ENCODE measurements at regions not wholly inside any gene's neighbourhood (a gene's known extent, or its start where the extent isn't known, plus 50 kb on each side); places are given as distances from the start of the nearest gene placed in this dataset.
A peak's percentile ranks its signal among the peaks of the same experiment; 100 is the strongest.

- TF ChIP-seq CTCF (IDR thresholded peaks at IDR 0.05; ENCODE audit: insufficient read depth, low read length) = no peak
- no peak for DNase-seq (ENCODE audit: low read depth)
Observed at GRCh38 chr7:10401793-10402192, 571.9 kb upstream of the PHF14 start.

GRCh38 chr7:10412422-10413019 is 561.2 kb upstream of the PHF14 start:
- TF ChIP-seq CTCF (IDR thresholded peaks at IDR 0.05; ENCODE audit: insufficient read depth, low read length) = peak; percentile 31
- DNase-seq (ENCODE audit: low read depth) = peak; percentile 13
- H3K4me3 ChIP-seq (ENCODE audit: low read depth, low read length) = no peak overlapping the region

More at GRCh38 chr7:10401793-10402192, 571.9 kb upstream of the PHF14 start:
- H3K4me3 ChIP-seq (ENCODE audit: low read depth, low read length) = no peak overlapping the region

GRCh38 chr7:10418985-10419384 is 554.7 kb upstream of the PHF14 start:
- TF ChIP-seq CTCF (IDR thresholded peaks at IDR 0.05; ENCODE audit: insufficient read depth, low read length) = no peak
- DNase-seq (ENCODE audit: low read depth) = no peak
- no peak overlapping the region for H3K4me3 ChIP-seq (ENCODE audit: low read depth, low read length)

- H3K4me3 ChIP-seq (ENCODE audit: low read depth, low read length) = no peak overlapping the region
- TF ChIP-seq CTCF (IDR thresholded peaks at IDR 0.05; ENCODE audit: insufficient read depth, low read length) = no peak
- no peak for DNase-seq (ENCODE audit: low read depth)
Observed at GRCh38 chr7:10429031-10429430, 544.6 kb upstream of the PHF14 start.

- no peak for DNase-seq (ENCODE audit: low read depth)
- H3K4me3 ChIP-seq (ENCODE audit: low read depth, low read length) = no peak overlapping the region
Observed at GRCh38 chr7:10429511-10429910, 544.2 kb upstream of the PHF14 start.

GRCh38 chr7:10436302-10436701 is 537.4 kb upstream of the PHF14 start:
- no peak for DNase-seq (ENCODE audit: low read depth)
- no peak overlapping the region for H3K4me3 ChIP-seq (ENCODE audit: low read depth, low read length)
- TF ChIP-seq CTCF (IDR thresholded peaks at IDR 0.05; ENCODE audit: insufficient read depth, low read length) = no peak

More at GRCh38 chr7:10429511-10429910, 544.2 kb upstream of the PHF14 start:
- TF ChIP-seq CTCF (IDR thresholded peaks at IDR 0.05; ENCODE audit: insufficient read depth, low read length) = no peak

- DNase-seq (ENCODE audit: low read depth) = no peak
- TF ChIP-seq CTCF (IDR thresholded peaks at IDR 0.05; ENCODE audit: insufficient read depth, low read length) = no peak
Observed at GRCh38 chr7:10439027-10439426, 534.6 kb upstream of the PHF14 start.

More at GRCh38 chr7:10439027-10439426, 534.6 kb upstream of the PHF14 start:
- no peak overlapping the region for H3K4me3 ChIP-seq (ENCODE audit: low read depth, low read length)
